NOMO-1 treated with DMSO at 0.1 percent for 48 hours (cell line): ENCODE measurements at regions not wholly inside any gene's neighbourhood (a gene's known extent, or its start where the extent isn't known, plus 50 kb on each side); places are given as distances from the start of the nearest gene placed in this dataset.
"Not testable (repeated sequence)": the region's sequence is repeated elsewhere in the genome, so short reads cannot be mapped to it uniquely, and the experiment has no call there.

Experiments
- DNase-seq: peaks from one replicate; lab custom pipeline; 2025; ENCODE audit not compliant: unreplicated experiment; lab: John Stamatoyannopoulos, UW

- DNase-seq = no peak
Observed at GRCh38 chr20:51131811-51132210, 108.9 kb upstream of the KCNG1 start.

- DNase-seq = no peak
Observed at GRCh38 chr20:51129147-51129776, 106.4 kb upstream of the KCNG1 start.

- DNase-seq = no peak
Observed at GRCh38 chr20:51128198-51128597, 105.3 kb upstream of the KCNG1 start.

- no peak for DNase-seq
Observed at GRCh38 chr20:51127713-51128112, 104.8 kb upstream of the KCNG1 start.

GRCh38 chr20:51126337-51126736 lies 103.4 kb upstream of the KCNG1 start:
- DNase-seq = no peak

- DNase-seq = no peak
Observed at GRCh38 chr20:51125780-51126179, 102.9 kb upstream of the KCNG1 start.

GRCh38 chr20:51125105-51125504 lies 102.2 kb upstream of the KCNG1 start:
- DNase-seq = no peak

GRCh38 chr20:51123887-51124286 lies 101.0 kb upstream of the KCNG1 start:
- not testable (repeated sequence) for DNase-seq

GRCh38 chr20:51122931-51123658 lies 100.2 kb upstream of the KCNG1 start:
- no peak for DNase-seq

GRCh38 chr20:51121901-51122412 lies 99.0 kb upstream of the KCNG1 start:
- no peak for DNase-seq

- DNase-seq = no peak
Observed at GRCh38 chr20:51121272-51121671, 98.4 kb upstream of the KCNG1 start.

GRCh38 chr20:51120868-51121267 lies 98.0 kb upstream of the KCNG1 start:
- no peak for DNase-seq

- DNase-seq = no peak
Observed at GRCh38 chr20:51120438-51120837, 97.5 kb upstream of the KCNG1 start.

- DNase-seq = no peak
Observed at GRCh38 chr20:51119914-51120313, 97.0 kb upstream of the KCNG1 start.

- no peak for DNase-seq
Observed at GRCh38 chr20:51118985-51119527, 96.1 kb upstream of the KCNG1 start.

- no peak for DNase-seq
Observed at GRCh38 chr20:51118216-51118615, 95.3 kb upstream of the KCNG1 start.

GRCh38 chr20:51116765-51117686 lies 94.1 kb upstream of the KCNG1 start:
- DNase-seq = no peak

GRCh38 chr20:51111290-51111689 lies 88.4 kb upstream of the KCNG1 start:
- DNase-seq = no peak

GRCh38 chr20:51108638-51109363 lies 85.9 kb upstream of the KCNG1 start:
- no peak for DNase-seq

- DNase-seq = no peak
Observed at GRCh38 chr20:51106011-51106410, 83.1 kb upstream of the KCNG1 start.
